DOHH2 (cell line): ENCODE measurements at regions not wholly inside any gene's neighbourhood (a gene's known extent, or its start where the extent isn't known, plus 50 kb on each side); places are given as distances from the start of the nearest gene placed in this dataset.

Experiments
- CTCF ChIP-seq: fragments of 200-600 bp; sonication (generic); IDR thresholded peaks from one replicate; pipeline ENCODE4 v1.5.1; 2014; ENCODE audit warnings: antibody characterized with exemption, mild to moderate bottlenecking, low read depth, low read length; ENCODE audit not compliant: poor library complexity, severe bottlenecking
- EZH2phosphoT487 ChIP-seq: fragments of 200-600 bp; sonication (generic); IDR thresholded peaks from 2 replicates; pipeline ENCODE4 v1.6.1; 2017; ENCODE audit warnings: borderline replicate concordance, mild to moderate bottlenecking, antibody characterized with exemption, low read length, moderate library complexity, mixed read lengths

GRCh38 chr17:70544317-70544716 is 375.0 kb downstream of the KCNJ2 start:
- no peak for TF ChIP-seq CTCF
- no peak for TF ChIP-seq EZH2phosphoT487
